NCI-H446 treated with DMSO at 0.1 percent for 48 hours (cell line): ENCODE measurements at regions not wholly inside any gene's neighbourhood (a gene's known extent, or its start where the extent isn't known, plus 50 kb on each side); places are given as distances from the start of the nearest gene placed in this dataset.
"Not testable (repeated sequence)": the region's sequence is repeated elsewhere in the genome, so short reads cannot be mapped to it uniquely, and the experiment has no call there.

ENCODE experiments used
- DNase-seq: peaks from one replicate; lab custom pipeline; 2025; lab: John Stamatoyannopoulos, UW

DNA sequence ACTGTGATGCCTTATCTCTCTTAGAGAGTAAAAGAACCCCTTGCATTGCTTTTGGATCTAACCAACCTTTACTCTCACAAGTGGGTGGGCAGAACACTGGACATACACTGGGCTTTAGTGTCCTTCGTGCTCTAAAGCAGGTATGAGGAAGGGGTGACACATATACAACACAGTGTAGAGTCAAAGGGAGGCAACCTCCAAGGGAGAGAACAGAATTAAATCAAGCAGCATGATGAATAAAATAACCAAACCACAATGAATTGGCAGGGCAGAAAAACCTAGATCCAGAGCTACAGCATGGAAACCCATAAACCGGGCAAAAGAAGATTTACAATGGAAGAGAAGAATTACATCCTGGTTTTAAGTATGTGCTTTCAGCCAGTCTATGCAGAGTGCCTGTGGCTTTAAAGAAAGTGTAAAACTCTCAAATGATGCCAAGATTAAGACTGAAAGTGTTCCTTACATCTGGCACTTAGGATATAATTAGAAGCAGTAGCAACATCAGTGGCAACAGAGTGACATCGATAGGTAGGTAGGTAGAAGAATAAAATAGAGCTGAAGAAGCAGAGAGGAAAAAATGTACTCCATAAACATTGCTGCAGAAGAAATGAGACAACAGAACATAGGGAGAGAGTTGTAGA lies 191.7 kb upstream of the ZC3H15 start:
- DNase-seq = no peak

DNA sequence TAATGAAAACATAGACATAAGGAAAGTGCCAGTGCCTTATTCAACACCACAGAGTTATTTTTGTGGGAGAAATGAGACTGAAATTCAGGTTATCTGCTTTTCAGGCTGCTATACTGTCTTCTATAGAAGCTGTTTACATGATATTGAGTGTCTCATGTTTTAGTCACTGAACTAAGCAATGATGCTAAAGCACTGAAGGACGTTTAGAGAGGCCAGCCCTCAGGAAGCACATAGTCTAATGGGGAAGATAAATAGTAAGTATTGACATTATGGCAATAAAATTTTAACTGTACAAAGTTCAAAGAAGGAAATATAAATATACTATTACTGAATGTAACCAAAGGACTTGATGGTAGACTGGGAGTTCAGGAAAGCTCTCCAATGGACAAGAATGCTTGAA lies 186.4 kb upstream of the ZC3H15 start:
- no peak for DNase-seq

DNA sequence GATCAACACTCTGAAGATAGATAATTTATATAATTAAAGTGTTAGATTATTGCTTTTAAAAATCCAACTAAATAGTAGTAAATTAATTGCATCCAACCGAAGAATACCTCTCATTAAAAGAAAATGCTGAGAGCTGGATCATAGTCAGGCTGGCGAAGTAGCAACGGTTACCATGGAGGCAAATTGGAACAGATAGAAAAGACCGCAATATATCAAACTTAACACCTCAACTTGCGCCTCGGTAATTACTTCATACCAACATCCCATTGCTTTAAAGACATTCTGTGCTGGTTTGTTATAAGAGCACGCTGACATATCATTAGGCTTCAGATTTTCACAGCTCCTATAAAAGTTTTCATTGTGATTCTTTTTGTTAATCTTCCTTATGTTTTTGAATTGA lies 183.8 kb upstream of the ZC3H15 start:
- peak; percentile 11 for DNase-seq

DNA sequence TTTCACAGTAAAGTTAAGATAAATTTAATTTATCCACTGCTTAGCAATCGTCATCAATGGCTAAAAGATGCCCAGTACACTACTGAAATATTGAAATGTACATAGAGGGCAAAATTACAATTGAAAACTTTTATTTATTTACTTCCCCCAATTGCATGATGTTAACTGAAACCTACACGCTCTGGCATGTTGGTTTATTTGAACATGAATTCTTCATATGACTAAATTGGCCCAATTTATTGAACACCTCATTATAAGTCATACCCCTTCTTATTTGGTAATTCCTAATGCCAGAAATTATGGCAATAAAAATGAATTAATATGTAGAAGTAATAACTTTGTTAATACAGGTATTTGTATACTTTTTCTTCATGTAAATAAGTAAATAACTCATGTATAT lies 183.0 kb upstream of the ZC3H15 start:
- no peak for DNase-seq

DNA sequence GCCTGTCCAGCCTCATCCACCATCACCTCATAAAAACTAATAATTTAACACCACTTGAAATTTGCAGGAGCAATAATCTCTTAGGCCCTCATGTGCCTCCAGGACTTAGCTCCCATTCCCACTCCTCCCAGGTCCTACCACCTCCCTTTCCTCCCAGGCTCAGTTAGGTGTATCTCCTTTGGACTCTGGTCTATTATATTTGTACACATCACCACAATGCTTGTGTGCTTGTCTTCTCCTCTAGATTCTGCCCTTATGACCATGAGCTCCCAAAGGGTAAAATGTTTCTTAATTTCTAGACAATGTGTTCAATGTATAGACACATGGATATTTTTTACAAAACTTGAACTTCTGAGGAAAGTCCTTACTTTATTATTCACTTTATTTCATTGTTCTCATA lies 182.0 kb upstream of the ZC3H15 start:
- DNase-seq = no peak

DNA sequence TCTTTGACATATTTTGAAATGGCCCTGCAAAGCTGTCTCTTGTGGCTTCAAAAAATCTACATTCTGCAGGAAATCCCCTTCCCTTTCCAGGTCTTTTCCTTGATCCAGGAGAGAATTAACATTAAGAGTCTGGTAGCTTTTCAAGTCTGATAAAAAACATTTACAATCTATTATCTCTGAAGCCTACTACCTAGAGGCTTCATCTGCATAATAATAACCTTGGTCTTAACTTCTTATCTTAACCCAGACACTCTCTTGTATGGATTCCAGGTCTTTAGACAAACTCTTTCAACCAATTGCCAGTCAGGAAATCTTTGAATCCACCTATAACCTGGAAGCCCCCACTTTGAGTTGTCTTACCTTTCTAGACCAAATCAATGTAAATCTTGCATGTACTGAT lies 179.3 kb upstream of the ZC3H15 start:
- DNase-seq = no peak

DNA sequence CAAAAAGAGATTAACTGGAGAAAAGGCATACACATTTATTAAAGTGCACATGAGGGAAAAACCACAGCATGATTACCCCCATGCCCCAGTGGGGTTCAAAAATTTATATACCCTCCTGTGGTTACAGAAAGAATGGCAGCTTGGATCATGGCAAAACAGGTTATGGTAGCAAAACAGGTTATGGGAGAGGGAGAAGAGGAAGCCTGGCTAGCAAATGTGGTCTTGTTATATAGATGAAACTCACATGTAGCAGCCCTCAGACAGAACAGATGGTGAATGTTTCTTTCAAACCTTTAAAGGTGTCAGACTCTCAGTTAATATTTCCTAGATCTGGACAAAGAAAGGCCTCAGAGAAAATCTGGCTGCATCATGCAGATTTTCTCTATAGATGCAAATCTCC lies 178.2 kb upstream of the ZC3H15 start:
- DNase-seq = no peak

DNA sequence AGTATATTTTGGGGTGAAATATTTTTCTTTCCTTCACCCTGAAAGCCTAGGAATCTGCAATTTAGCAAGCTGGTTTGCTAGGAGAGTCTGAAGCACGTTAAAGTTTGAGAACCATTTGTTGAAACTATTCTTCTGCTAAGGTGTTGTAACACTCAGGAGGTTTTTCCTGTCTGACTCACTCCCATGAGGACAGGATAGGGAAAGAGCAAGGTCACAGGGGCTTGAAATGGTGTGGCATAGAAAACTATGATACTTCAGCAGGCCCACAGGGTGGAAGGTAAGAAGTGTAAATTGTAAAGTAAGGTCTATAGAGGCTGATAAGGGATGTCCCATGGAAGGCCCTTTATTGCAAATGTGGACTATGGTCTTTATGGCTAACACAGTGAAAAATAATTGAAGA lies 177.7 kb upstream of the ZC3H15 start:
- DNase-seq = no peak

DNA sequence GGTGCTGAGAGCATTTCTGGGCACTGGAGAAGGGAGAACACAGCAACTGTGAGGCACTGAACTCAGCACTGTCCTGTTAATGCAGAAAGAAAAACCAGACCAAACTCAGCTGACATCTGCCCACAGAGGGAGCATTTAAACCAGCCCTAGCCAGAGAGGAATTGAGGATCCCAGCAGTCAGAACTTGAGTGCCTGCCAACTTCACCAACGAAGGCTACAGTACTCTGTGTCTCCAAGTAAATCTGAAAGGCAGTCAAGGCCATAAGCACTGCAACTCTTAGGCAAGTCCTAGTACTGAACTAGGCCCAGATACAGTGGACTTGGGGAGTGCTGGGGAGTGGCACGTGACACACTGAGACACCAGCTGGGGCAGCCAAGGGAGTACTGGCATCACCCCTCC lies 176.2 kb upstream of the ZC3H15 start:
- DNase-seq = peak; percentile 28

DNA sequence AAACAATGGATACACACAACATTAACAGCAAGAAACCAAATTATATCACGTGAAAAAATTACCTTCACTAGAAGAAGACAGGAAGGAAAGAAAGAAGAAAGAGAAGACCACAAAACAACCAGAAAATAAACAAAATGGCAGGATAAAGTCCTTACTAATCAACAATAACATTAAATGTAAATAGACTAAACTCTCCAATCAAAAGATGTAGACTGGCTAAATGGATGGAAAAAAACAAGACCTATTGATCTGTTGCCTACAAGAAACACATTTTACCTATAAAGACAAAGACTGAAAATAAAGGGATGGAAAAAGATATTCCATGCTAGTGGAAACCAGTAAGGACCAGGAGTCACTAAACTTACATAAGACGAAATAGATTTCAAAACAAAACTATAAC lies 167.0 kb upstream of the ZC3H15 start:
- DNase-seq = no peak

DNA sequence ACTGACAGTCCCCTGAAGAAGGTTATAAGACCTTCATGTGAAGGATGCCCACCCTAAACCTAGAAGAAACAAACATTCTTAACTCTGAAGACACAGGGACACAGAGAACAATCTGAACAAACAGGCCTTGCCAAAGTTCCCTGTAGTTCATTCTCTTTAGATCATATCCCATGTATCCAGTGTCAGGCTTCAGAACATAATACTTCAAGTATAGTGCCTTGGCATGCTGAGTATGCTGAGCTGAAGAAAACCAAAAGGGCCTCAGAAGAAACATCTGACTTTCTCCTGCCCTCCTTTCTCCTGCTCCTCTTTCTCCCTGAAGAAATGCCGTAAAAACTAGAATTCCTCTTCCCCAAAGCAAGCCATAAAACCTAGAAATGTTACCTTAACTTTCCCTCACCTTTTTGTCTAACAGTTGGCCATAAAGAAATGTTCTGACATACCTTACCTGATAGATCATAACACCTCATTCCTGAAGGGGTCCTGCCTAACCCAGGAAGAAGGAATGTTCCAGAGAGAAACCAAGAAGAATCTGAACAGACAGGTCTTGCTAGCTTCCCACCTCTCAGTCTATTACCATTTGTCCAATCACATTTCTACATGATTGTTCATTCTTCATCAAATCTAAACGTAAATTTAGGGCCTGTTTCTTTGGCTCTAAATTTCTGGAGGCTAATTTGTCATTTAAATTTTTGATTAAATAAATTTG lies 160.1 kb upstream of the ZC3H15 start:
- DNase-seq = no peak

DNA sequence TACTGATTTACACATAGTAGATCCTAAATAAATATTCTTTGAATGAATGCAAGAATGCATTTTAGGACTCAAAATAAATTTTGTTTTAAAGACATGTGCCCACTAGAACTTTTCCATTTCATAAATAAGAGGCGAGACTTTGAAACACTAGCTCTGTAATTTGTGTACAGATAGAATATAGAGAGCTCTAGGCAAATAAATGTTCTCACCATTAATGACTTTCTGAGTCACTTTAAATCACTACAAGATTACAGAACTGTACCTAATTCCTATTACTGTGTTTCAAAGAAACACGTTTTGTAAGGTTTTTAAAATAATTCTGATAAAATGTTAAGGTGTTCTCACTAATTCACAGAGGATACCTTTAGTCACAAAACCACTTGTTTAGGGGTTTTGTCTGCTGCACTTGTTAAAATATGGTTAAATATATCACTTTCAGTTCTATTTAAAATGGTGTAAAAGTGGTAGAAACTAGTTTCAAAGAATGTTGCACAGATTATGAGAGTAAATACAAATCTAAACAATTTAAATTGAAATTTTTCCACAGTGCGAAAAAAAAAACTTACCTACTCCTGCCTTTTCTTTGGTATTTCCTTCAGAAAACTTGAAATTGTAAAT lies 158.7 kb upstream of the ZC3H15 start:
- DNase-seq = no peak

DNA sequence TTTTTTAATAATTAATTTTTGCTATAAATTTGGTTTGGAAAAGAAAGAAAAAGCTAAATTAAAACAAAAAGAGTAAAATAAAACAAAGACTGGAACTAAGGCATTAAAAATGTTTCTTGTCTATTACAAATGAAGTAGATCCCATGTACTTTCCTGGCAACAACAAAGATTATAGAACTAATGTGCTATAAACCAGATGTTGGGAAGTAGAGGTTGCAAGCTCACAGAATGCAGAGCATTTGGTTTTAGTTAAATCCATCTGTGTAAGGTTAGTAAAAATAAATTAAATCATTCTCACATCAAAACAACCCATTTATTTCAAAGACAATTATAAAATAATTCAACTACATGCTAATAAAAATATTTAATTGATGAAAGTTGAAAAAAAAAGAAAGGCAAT lies 157.2 kb upstream of the ZC3H15 start:
- DNase-seq = no peak

DNA sequence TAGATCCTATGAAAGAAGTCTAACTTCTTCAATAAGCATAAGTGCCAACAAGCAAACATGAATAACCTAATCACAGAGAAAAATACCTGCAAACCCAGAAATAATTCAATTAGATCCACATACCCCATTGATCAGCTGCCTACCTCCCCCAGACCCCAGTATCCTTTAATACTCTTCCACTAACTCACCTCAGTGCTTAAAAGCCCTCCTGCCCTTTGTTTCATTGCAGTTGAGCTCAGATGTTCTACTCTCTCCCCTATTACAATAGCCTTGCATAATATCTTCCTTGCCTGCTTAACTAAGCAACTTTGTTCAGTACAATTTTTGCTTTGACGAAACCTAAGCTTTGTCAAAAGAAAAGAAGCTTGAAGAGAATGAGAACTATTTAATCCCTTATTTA lies 156.0 kb upstream of the ZC3H15 start:
- no peak for DNase-seq

DNA sequence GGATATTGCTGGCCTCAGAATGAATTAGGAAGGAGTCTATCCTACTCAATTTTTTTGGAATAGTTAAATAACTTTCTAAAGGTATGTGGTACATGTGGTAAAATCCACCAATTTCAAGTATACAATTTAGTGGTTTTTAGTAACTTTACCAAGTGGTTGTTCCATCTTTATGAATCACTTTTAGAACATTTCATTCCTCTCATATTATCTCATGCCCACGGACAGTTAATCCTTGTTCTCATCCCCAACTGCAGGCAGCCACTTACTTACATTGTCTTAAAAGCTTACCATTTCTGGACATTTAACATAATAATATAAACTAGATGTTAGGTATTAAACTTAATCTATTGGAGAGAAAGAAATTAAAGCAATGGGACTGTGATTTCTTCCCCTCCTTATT lies 146.3 kb upstream of the ZC3H15 start:
- no peak for DNase-seq

DNA sequence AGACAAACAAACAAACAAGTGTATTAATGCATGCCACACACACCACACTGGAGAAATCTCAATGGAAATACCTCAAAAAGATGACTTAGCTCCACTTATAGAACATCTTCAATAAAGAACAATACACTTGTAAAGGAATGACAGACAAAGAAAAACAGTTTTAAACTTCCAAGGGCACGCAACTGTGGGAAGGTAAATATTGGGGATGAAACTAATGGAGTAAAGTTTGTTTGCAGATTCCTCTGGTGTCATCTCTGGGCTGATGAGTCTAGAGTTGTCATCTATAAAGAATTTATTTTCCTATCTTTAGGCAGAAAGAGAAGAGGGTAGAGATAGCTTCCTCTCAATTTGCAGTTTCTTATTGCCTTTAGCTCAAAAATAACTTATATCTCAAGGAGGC lies 144.0 kb upstream of the ZC3H15 start:
- no peak for DNase-seq

DNA sequence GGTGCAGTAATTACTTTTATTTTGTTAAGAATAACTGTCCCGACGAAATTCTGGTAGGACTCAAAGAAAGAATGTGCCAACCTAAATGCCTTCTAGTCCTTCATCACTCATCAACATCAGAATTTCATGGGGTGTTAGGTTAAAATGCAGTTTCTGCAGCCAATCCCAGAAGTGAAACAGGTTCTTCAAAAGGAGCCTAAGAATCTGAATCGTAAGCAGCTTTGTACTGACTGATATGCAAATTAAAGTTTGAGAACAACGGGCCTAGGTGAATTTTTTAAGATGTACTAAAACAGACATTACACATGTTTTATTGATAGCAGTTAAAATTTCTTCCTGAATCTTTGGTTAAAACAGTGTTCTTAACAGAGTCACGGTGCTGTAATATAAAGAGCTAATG lies 140.3 kb upstream of the ZC3H15 start:
- no peak for DNase-seq

DNA sequence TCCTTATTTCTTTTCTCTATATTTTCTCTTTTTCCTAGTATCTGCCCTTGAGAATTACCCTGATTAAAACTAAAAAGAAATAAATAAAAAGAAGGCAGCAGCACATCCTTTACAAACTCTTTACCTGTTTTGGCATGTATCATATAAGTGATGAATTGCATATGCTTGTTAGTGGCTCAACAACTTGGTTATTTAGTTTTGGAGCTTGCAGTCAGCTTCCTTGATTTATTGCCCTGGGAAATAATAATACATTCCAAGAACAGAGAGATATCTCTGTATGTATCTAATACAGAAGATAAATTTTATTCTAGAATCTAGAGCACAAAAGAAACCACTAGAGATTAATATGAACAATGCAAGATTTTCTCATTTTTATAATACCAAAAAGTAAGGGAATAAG lies 139.8 kb upstream of the ZC3H15 start:
- no peak for DNase-seq

DNA sequence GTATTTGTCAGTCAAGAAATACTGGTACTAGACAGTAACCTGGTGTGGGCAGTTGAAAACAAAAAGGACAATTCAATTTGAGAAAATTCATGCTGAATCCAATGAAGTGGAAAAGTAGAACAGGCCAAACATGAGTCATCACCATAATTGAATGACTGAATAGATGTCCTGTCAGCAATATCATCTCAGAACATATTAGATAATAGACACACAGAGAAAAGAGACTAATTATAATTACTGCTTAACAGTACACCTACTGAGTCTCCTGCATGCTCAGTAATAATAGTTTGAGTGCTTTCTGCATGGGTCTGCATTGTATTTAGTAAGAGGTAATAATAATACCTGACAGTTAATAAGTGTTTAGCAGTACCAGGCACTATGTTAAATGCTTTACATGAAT lies 138.6 kb upstream of the ZC3H15 start:
- peak; percentile 72 for DNase-seq

DNA sequence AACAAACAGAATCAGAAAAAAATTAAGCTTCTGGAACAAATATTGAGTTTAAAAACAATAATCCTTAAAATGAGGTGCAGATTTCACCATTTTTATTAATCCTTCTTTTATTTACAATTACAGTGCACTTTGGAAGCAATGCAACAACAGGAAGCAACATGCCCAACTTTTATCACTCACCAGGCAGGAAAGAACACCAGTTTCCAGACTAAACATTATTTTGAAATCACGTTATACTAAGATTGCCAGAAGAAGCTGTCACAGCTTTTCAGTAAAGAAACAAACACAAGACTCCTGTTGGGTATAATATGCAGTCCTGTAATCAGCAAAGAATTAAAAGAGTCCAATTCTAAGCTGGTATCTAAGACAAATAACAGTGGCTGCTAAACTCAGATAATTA lies 137.9 kb upstream of the ZC3H15 start:
- no peak for DNase-seq

DNA sequence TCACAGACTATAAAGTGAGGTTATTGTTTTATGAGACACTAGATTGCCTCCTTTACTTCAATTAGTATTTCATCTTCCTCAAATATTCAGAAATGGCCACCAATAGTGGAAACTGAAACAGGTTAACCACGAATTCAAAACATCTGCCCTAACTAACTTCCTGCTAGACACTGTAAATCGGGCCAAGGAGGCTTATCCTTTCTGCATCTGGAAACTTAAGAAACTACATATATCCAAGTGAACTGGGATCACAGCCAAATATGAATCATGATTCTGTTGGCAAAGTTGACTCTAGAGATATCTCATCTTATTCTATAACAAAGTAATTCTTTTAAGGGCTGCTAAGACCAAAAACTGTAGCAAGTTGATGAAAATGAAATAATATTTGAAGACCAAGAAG lies 136.6 kb upstream of the ZC3H15 start:
- DNase-seq = peak; percentile 28

DNA sequence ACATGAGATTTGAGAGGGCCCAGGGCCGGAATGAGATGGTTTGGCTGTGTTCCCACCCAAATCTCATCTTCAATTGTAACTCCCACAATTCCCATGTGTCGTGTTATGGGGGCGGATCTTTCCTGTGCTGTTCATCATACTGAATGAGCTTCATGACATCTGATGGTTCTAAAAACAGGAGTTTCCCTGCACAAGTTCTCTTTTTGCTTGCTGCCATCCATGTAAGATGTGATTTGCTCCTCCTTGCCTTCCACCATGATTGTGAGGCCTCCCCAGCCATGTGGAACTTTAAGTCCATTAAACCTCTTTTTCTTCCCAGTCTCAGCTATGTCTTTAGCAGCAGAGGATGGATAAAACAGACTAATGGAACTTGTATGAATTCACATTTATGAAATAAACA lies 131.9 kb upstream of the ZC3H15 start:
- not testable (repeated sequence) for DNase-seq

DNA sequence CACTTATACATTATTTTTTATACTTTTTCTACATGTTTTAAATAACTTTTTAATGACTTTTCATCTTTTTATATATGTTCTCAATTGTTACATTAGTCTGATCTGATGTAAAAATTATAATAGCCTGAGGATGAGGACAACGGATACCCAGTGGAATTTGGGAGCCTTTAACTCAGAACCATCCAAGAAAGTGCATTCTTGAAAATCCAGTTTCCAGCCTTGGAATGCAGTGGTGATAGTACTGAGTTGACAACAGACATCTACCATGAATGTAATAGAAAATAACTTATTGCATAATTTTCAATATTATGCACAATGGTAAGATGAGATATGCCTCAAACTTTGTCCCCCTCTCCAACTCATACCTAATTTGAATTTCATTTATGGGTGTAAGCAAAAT lies 120.7 kb upstream of the ZC3H15 start:
- no peak for DNase-seq

DNA sequence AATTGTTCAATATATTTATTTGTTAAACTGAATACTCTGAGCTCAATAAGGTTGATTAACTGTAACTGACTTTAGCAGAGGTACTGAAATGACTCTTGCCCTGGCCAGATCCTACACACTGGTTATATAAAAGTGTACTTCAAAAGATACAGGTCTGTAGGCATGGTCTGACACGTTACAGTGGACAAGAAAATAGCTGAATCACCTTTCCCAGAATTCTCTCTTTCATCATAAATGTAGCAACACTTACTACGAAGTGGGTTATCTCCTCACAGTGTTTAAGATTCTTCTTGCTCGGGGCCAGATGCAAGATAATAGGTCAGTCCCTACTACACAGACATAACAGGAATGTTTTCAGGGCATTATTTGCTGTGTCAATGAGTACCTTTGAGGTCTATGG lies 107.0 kb upstream of the ZC3H15 start:
- no peak for DNase-seq
